ENCODE measurements at regions not wholly inside any gene's neighbourhood (a gene's known extent, or its start where the extent isn't known, plus 50 kb on each side); places are given as distances from the start of the nearest gene placed in this dataset.
"Not testable (repeated sequence)": the region's sequence is repeated elsewhere in the genome, so short reads cannot be mapped to it uniquely, and the experiment has no call there.

GRCh38 chr20:48329676-48330664 lies 497.8 kb downstream of the PREX1 start:
- POLR2A ChIA-PET, result interaction anchor here (0.6 kb wide), 1 partner anchor 93 kb away, joined by 3 read pairs; no protein-coding TSS in a partner anchor
- no TSS peak for BruUV-seq (replicated peaks)
- intact Hi-C loops (cut with micrococcal nuclease), result no loop called here

GRCh38 chr20:48329031-48329615 lies 498.7 kb downstream of the PREX1 start:
- POLR2A ChIA-PET, result interaction anchor here (1.1 kb wide), 1 partner anchor 13 kb away, joined by 4 read pairs; no protein-coding TSS in a partner anchor
- intact Hi-C loops (cut with micrococcal nuclease), result no loop called here
- CTCF ChIA-PET, result interaction anchor here (0.6 kb wide), 1 partner anchor 517 kb away, joined by 6 read pairs; no protein-coding TSS in a partner anchor
- Mint-ChIP-seq H3K4me1 (ENCODE audit: insufficient read depth, unreplicated experiment) (no peaks in the 10 kb centered on the region), H3K27me3 (ENCODE audit: insufficient read depth, unreplicated experiment) (peaks cover 97% of the 10 kb centered on the region), H3K9me3 (ENCODE audit: unreplicated experiment) (no peaks in the 10 kb centered on the region), H3K27ac (ENCODE audit: low read depth, unreplicated experiment) (no peak overlapping the region), H3K36me3 (ENCODE audit: insufficient read depth, unreplicated experiment) (no peaks in the 10 kb centered on the region), H3K4me3 (ENCODE audit: unreplicated experiment) (no peak overlapping the region)
- no TSS peak for BruUV-seq (replicated peaks)
- no peak for DNase-seq (ENCODE audit: unreplicated experiment)
- TF ChIP-seq CTCF (IDR thresholded peaks at IDR 0.05; ENCODE audit: unreplicated experiment), result no peak

More at GRCh38 chr20:48329676-48330664, 497.8 kb downstream of the PREX1 start:
- Mint-ChIP-seq H3K9me3 (ENCODE audit: unreplicated experiment) (no peaks in the 10 kb centered on the region), H3K36me3 (ENCODE audit: insufficient read depth, unreplicated experiment) (no peaks in the 10 kb centered on the region), H3K27me3 (ENCODE audit: insufficient read depth, unreplicated experiment) (peaks cover 96% of the 10 kb centered on the region), H3K27ac (ENCODE audit: low read depth, unreplicated experiment) (no peak overlapping the region), H3K4me1 (ENCODE audit: insufficient read depth, unreplicated experiment) (no peaks in the 10 kb centered on the region), H3K4me3 (ENCODE audit: unreplicated experiment) (no peak overlapping the region)
- CTCF ChIA-PET, result no interaction called here
- DNase-seq (ENCODE audit: unreplicated experiment), result peak; percentile 23
- no peak for TF ChIP-seq CTCF (IDR thresholded peaks at IDR 0.05; ENCODE audit: unreplicated experiment)

- H3K36me3 Mint-ChIP-seq (ENCODE audit: insufficient read depth, unreplicated experiment); H3K27ac Mint-ChIP-seq (ENCODE audit: low read depth, unreplicated experiment); H3K4me3 Mint-ChIP-seq (ENCODE audit: unreplicated experiment); DNase-seq (ENCODE audit: unreplicated experiment); BruUV-seq (replicated peaks); intact Hi-C loops (cut with micrococcal nuclease); CTCF ChIA-PET; H3K9me3 Mint-ChIP-seq (ENCODE audit: unreplicated experiment); H3K4me1 Mint-ChIP-seq (ENCODE audit: insufficient read depth, unreplicated experiment); POLR2A ChIA-PET: not testable (repeated sequence)
- H3K27me3 Mint-ChIP-seq (ENCODE audit: insufficient read depth, unreplicated experiment), result peaks cover 89% of the 10 kb centered on the region
Measured at GRCh38 chr20:48327848-48328247, 500.0 kb downstream of the PREX1 start.

- Mint-ChIP-seq H3K36me3 (ENCODE audit: insufficient read depth, unreplicated experiment) (no peaks in the 10 kb centered on the region), H3K27me3 (ENCODE audit: insufficient read depth, unreplicated experiment) (peaks cover 89% of the 10 kb centered on the region), H3K9me3 (ENCODE audit: unreplicated experiment) (no peaks in the 10 kb centered on the region), H3K27ac (ENCODE audit: low read depth, unreplicated experiment) (no peak overlapping the region), H3K4me1 (ENCODE audit: insufficient read depth, unreplicated experiment) (no peaks in the 10 kb centered on the region), H3K4me3 (ENCODE audit: unreplicated experiment) (no peak overlapping the region)
- BruUV-seq (replicated peaks), result no TSS peak
- ChIA-PET POLR2A (no interaction called here), CTCF (no interaction called here)
- intact Hi-C loops (cut with micrococcal nuclease), result no loop called here
- no peak for TF ChIP-seq CTCF (IDR thresholded peaks at IDR 0.05; ENCODE audit: unreplicated experiment)
- no peak for DNase-seq (ENCODE audit: unreplicated experiment)
Measured at GRCh38 chr20:48326868-48327267, 500.9 kb downstream of the PREX1 start.

All from MCF 10A (cell line).